ENCODE measurements at regions not wholly inside any gene's neighbourhood (a gene's known extent, or its start where the extent isn't known, plus 50 kb on each side); places are given as distances from the start of the nearest gene placed in this dataset.

DNA sequence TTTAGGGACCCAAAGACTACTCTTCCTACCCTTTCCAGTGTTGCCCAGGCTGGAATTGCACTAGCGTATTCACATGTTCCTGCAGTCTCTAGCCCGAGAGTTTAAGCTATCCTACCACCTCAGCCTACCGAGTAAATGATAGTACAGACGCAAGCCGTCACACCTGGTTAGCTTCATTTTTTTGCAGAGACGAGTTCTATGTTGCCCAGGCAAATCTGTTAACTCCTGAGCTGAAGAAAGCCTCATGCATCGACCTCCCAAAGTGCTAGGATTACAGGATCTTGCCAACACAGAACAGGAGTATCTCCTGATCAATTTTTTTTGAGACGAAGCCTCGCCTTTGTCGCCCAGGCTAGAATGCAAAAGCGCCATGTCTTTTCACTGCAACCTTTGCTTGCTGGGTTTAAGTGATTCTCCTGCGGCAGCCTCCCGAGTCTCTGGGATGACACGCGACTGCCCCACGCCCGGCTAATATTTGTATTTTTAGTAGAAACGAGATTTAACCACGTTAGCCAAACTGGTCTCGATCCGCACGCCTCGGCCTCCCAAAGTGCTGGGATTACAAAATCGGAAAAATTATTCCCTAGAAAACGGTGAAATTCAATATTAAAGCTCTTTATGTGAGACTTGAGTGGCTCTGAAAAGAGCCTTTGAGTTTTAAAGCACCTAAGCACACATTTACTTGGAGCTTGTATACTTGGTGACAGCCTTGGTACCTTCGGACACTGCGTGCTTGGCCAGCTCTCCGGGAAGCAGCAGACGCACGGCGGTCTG lies 128.5 kb downstream of the HFE start:
- H4K20me1 ChIP-seq (replicated peaks; ENCODE audit: insufficient read depth): no peaks in the 10 kb centered on the region
- ATAC-seq (peak; percentile 29), DNase-seq (ENCODE audit: low spot score) (peak; percentile 59)
- peak overlapping the region; percentile 92 for H3K4me2 ChIP-seq
- no peak overlapping the region for H3K27ac Mint-ChIP-seq
- no peak overlapping the region for H2AFZ ChIP-seq
- peak overlapping the region; percentile 97 for H3K27ac ChIP-seq (ENCODE audit: low read depth)
- H3K9me3 Mint-ChIP-seq: peaks cover 2% of the 10 kb centered on the region; the same call in 1 of the 3 replicates
- TF ChIP-seq POLR2AphosphoS5 (IDR thresholded peaks at IDR 0.05; ENCODE audit: low read depth): peak; percentile 68
- TF ChIP-seq CREB1 (CRISPR knock-in tag; IDR thresholded peaks at IDR 0.05; ENCODE audit: low read depth): no peak
- H3K9me2 ChIP-seq (ENCODE audit: insufficient read depth): no peaks in the 10 kb centered on the region
- H3K36me3 ChIP-seq (ENCODE audit: insufficient read depth): no peaks in the 10 kb centered on the region
- H3K4me1 Mint-ChIP-seq: peaks cover 21% of the 10 kb centered on the region
- H3K4me3 ChIP-seq: peak overlapping the region; percentile 70
- no peaks in the 10 kb centered on the region for H3K27me3 ChIP-seq (ENCODE audit: insufficient read depth)
- H3K27me3 Mint-ChIP-seq (ENCODE audit: insufficient read depth, low read depth, poor library complexity): peaks cover 10% of the 10 kb centered on the region
- H3F3A ChIP-seq (replicated peaks; ENCODE audit: low read depth): peaks cover 12% of the 10 kb centered on the region
- no peaks in the 10 kb centered on the region for H3K79me2 ChIP-seq (replicated peaks; ENCODE audit: insufficient read depth)
- H3K4me3 Mint-ChIP-seq: no peak overlapping the region
- peaks cover 8% of the 10 kb centered on the region for H3K4me1 ChIP-seq (ENCODE audit: insufficient read depth)
- no peaks in the 10 kb centered on the region for H3K36me3 Mint-ChIP-seq (ENCODE audit: low read depth)

DNA sequence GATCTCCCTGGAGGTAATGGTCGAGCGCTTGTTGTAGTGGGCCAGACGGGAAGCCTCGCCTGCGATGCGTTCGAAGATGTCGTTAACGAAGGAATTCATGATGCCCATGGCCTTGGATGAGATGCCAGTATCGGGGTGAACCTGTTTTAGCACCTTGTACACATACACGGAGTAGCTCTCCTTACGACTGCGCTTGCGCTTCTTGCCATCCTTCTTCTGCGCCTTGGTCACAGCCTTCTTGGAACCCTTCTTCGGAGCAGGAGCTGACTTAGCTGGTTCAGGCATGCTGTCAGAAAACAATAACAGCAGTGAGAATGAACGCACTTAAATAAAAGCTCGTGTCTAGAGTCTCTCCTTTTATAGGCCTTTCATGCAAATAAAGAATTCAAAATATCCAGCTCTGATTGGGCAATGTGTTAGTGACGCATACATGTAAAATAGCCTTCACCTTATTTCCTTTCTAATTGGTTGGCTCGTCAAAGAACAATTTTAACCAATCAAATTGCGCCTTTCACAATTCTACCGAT lies 129.2 kb downstream of the HFE start:
- ATAC-seq: peak; percentile 46
- peaks cover 12% of the 10 kb centered on the region for H3F3A ChIP-seq (replicated peaks; ENCODE audit: low read depth)
- no peaks in the 10 kb centered on the region for H4K20me1 ChIP-seq (replicated peaks; ENCODE audit: insufficient read depth)
- no peaks in the 10 kb centered on the region for H3K27me3 ChIP-seq (ENCODE audit: insufficient read depth)
- H3K4me2 ChIP-seq: peak overlapping the region; percentile 92
- no peak overlapping the region for H2AFZ ChIP-seq
- peaks cover 2% of the 10 kb centered on the region; the same call in 1 of the 3 replicates for H3K9me3 Mint-ChIP-seq
- H3K27ac Mint-ChIP-seq: no peak overlapping the region
- H3K36me3 ChIP-seq (ENCODE audit: insufficient read depth): no peaks in the 10 kb centered on the region
- H3K27me3 Mint-ChIP-seq (ENCODE audit: insufficient read depth, low read depth, poor library complexity): peaks cover 10% of the 10 kb centered on the region
- TF ChIP-seq CREB1 (CRISPR knock-in tag; IDR thresholded peaks at IDR 0.05; ENCODE audit: low read depth) (peak; percentile 83), EZH2phosphoT487 (IDR thresholded peaks at IDR 0.05; ENCODE audit: unreplicated experiment) (no peak), POLR2AphosphoS5 (IDR thresholded peaks at IDR 0.05; ENCODE audit: low read depth) (peak; percentile 95), NANOG (IDR thresholded peaks at IDR 0.05; ENCODE audit: borderline replicate concordance) (no peak)
- TF ChIP-seq, protein P1, sequence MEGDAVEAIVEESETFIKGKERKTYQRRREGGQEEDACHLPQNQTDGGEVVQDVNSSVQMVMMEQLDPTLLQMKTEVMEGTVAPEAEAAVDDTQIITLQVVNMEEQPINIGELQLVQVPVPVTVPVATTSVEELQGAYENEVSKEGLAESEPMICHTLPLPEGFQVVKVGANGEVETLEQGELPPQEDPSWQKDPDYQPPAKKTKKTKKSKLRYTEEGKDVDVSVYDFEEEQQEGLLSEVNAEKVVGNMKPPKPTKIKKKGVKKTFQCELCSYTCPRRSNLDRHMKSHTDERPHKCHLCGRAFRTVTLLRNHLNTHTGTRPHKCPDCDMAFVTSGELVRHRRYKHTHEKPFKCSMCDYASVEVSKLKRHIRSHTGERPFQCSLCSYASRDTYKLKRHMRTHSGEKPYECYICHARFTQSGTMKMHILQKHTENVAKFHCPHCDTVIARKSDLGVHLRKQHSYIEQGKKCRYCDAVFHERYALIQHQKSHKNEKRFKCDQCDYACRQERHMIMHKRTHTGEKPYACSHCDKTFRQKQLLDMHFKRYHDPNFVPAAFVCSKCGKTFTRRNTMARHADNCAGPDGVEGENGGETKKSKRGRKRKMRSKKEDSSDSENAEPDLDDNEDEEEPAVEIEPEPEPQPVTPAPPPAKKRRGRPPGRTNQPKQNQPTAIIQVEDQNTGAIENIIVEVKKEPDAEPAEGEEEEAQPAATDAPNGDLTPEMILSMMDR (conservative IDR thresholded peaks at IDR 0.05; ENCODE audit: low read depth in 2 of 2): no peak
- peak overlapping the region; percentile 77 for H3K4me3 ChIP-seq
- H3K27ac ChIP-seq (ENCODE audit: low read depth): peak overlapping the region; percentile 97
- no peaks in the 10 kb centered on the region for H3K9me2 ChIP-seq (ENCODE audit: insufficient read depth)
- H3K4me1 Mint-ChIP-seq: peaks cover 24% of the 10 kb centered on the region
- peak; percentile 98 for DNase-seq (ENCODE audit: low spot score)
- H3K79me2 ChIP-seq (replicated peaks; ENCODE audit: insufficient read depth): no peaks in the 10 kb centered on the region
- H3K36me3 Mint-ChIP-seq (ENCODE audit: low read depth): no peaks in the 10 kb centered on the region
- H3K4me1 ChIP-seq (ENCODE audit: insufficient read depth): peaks cover 12% of the 10 kb centered on the region
- H3K4me3 Mint-ChIP-seq: no peak overlapping the region
